Stimulated activated naive CD4-positive, alpha-beta T cell (primary cell): ENCODE measurements at regions not wholly inside any gene's neighbourhood (a gene's known extent, or its start where the extent isn't known, plus 50 kb on each side); places are given as distances from the start of the nearest gene placed in this dataset.
"Not testable (repeated sequence)": the region's sequence is repeated elsewhere in the genome, so short reads cannot be mapped to it uniquely, and the experiment has no call there.

Source experiments
- DNase-seq, 6 experiments: peaks; one replicate each; lab custom pipeline; 2025; lab: John Stamatoyannopoulos, UW

- no peak for DNase-seq
Observed at GRCh38 chr10:63920926-63921325, 399.7 kb downstream of the REEP3 start.

DNA sequence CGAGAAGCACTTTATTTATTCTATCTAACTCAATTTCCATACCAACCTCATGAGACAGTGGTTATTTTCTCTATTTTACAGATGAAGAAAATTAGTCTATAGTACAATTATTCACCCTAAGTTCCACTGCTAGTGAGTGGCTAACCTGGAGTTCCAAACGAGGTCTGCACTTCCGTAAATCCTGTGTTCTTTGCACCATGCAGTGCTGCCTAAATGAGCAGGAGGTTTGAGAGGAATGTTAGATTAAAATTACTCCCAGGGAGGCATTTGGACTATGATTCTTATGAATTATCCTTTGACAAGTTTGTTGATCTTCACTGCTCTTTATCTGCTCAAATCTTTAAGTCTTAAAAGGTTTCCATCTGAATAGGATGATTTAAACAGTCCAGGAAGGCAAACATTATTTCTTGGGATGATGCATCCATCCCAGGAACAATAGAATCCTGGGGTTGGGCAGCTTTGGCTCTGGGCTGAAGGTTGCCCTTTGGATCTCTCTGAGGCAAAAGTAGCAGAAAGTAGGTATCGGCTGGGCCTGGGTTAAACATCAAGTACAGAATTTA, 400.8 kb downstream of the REEP3 start:
- no peak for DNase-seq

DNA sequence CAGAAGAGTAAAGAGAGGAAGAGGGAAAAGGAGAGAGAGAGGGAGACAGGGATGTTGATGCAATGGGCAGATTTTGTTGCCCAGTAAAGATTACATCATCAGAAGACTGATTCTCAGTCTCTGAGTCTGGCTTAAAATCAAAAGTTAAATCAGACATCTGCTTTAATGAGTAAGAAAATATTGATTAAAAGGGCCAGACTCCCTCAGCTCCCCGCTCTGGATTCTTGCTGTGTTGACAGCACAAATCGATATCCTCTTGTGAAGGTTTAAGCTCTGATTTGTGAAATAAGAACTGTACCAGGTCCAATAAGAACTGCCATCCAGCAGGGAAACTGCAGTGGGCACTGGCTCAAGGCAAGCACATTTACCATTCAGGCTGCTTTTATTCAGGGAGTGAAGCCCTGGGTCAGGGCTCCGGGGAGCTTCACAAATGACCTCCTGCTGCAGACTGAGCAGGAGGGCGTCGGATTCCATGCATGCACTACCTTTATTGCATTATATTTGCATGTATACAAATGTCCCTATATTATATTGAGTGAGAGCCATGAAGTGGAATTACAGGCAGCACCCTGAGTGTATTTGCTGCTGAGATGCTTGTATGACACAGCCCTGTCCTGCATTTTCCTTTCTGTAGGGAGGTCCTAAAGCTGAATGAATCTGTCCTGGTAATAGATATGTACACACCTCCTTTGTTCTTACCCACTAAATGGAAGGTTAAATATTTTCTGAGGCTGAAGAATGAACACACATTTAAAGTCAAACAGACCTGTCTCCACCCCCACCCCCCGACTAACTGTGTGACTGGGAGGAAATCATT, 401.5 kb downstream of the REEP3 start:
- DNase-seq, result no peak

DNA sequence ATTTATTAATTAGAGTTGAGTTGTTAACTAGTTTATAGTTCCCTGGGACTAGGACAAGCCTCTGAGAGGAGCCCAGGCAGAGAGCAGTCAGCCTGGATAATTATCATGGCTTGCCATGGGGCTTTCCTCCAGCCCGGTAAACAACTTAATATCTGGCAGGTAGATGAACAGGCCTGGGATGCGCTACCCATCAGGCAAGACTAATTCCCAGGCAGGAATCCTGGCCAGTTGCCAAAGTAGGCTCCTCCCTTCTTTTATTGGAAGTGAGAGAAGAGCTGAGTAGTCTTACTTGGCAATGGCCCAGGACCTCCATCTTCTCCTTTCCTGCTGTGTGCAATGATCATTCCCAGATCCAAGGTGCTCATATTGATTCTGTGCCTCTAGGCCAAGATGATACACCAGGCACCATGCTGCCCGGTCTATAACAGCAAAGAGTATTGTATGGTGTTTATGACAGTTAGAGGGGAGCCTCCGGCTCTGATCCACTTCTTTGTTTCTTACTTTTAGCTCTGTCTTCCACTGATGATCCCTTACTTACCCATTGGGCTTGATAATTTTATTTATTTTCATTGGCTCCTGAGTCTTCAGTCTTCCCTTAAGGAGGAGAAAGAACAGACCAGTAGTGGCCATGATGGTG, 408.7 kb downstream of the REEP3 start:
- no peak for DNase-seq

GRCh38 chr10:63930584-63930983, 409.4 kb downstream of the REEP3 start:
- no peak for DNase-seq

GRCh38 chr10:63935705-63936104, 414.5 kb downstream of the REEP3 start:
- DNase-seq, result no peak

GRCh38 chr10:63940277-63940922, 419.2 kb downstream of the REEP3 start:
- DNase-seq, result no peak

- DNase-seq, result no peak
Observed at GRCh38 chr10:63964406-63964805, 443.2 kb downstream of the REEP3 start.

DNA sequence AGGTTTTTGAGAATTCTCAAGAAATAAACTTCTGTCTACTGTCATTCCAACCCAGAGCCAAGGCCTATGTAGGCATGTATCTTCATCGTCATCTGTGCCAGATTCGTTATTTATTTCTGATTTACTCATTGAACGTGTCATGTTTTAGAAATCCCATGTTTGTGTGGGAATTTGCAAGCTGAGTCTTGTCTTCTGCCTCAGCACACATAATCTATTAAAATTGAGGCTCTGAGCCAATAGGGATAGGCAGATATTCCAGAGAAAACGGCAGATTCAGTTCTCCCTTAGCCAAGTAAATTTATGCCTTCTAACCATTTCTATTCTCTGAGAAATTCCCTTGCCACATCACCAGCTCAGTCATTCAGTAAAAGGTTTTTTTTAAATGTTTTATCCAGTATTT, 444.6 kb downstream of the REEP3 start:
- DNase-seq, result no peak

GRCh38 chr10:63972949-63973827, 452.0 kb downstream of the REEP3 start:
- DNase-seq, result no peak

- DNase-seq, result no peak
Observed at GRCh38 chr10:63976538-63976937, 455.3 kb downstream of the REEP3 start.

DNA sequence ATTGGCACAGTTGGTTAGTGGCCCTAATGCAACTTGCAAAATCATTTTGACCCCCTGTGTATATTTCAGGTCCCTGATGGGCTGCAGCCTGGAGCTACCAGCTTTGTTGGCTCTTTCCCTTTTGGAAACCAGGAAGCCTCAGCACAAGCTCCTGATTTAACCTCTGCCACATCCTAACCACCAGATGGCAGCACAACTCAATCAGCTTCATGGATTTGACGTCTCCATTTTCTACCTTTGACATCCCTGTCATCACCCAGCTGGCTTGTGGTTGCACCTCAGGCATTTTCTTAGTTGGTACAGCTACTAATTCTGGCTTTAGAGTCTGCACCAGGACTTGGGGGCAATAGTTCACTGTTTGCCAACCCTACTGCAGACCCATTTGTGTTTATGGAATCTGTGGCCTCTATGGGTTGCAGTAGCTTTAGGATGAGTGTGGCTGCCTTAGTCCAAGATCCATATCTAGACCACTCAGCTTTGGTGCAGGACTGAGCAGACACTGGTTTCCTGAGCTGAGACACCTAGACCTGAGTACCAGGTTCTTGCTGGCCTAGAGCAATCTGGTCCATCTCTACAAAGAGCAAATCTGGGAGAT, 456.2 kb downstream of the REEP3 start:
- DNase-seq, result no peak

GRCh38 chr10:63980870-63981269, 459.7 kb downstream of the REEP3 start:
- not testable (repeated sequence) for DNase-seq

- DNase-seq, result not testable (repeated sequence)
Observed at GRCh38 chr10:63984061-63984460, 462.9 kb downstream of the REEP3 start.

DNA sequence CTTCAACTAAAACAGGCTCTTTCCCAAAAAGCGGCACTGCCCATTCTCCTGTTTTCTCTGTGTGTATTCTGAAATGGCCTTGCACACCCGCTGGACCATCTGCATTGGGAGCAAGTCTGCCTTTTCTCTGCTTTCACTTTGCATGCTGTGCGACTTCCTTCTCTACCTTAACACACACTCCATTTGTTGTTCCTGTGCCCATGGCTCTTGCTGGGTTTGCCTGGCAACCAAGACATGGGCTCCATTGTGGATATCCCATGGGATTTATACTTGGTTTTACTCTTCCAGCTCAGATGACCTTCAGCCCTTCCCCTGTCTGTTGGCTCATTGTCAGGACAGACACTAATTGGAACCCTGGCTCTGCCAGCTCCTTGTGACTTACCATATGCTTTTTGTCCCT, 465.3 kb downstream of the REEP3 start:
- no peak for DNase-seq

- no peak for DNase-seq
Observed at GRCh38 chr10:63987212-63987611, 466.0 kb downstream of the REEP3 start.

DNA sequence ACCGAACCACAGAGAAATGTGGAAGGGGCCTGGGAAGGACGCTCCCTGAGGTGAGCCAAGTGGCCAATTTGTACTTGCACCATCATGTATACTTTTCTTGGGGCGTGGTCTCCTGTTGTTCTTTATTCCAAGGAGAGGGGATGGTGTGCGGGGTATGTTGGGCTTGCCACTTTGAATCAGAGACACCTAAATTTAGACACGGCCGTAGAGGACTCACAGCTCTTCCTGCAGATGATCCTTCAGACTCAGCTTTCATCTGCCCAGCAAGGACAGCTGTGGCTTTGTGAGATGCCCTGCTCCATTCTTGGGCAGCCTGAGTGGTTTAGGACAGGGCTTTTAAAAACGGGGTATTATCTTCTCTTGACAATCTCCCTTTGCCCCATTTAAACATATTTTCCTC, 473.2 kb downstream of the REEP3 start:
- no peak for DNase-seq

- DNase-seq, result no peak
Observed at GRCh38 chr10:64007157-64007556, 486.0 kb downstream of the REEP3 start.

GRCh38 chr10:64010711-64011110, 489.5 kb downstream of the REEP3 start:
- DNase-seq, result no peak

- no peak for DNase-seq
Observed at GRCh38 chr10:64011912-64012714, 490.9 kb downstream of the REEP3 start.

GRCh38 chr10:64014281-64014680, 493.1 kb downstream of the REEP3 start:
- DNase-seq, result no peak
